NCI-H446 (cell line): ENCODE measurements at regions not wholly inside any gene's neighbourhood (a gene's known extent, or its start where the extent isn't known, plus 50 kb on each side); places are given as distances from the start of the nearest gene placed in this dataset.

Experiments used
- DNase-seq, 2 experiments: peaks; one replicate each; lab custom pipeline; 2025; lab: John Stamatoyannopoulos, UW

DNA sequence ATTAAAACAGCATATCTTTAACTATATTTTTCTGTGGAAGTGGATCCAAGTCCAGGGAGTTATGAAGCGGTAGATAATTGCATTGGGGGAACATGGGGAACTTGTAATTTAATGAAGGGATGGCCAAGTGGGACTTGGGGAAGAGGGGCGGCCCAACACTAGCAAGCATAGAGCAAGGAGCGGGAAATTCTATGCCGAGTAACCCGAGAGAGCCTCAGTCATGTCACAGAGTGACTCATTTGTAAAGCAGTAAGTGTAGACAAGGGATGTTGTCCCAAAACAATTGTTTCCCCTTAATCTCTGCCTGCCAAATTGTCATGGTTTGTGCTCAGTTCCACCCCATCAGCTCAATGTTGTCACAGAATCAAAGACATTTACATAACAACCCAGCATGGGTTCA lies 620.1 kb downstream of the AJAP1 start:
- no peak for DNase-seq

DNA sequence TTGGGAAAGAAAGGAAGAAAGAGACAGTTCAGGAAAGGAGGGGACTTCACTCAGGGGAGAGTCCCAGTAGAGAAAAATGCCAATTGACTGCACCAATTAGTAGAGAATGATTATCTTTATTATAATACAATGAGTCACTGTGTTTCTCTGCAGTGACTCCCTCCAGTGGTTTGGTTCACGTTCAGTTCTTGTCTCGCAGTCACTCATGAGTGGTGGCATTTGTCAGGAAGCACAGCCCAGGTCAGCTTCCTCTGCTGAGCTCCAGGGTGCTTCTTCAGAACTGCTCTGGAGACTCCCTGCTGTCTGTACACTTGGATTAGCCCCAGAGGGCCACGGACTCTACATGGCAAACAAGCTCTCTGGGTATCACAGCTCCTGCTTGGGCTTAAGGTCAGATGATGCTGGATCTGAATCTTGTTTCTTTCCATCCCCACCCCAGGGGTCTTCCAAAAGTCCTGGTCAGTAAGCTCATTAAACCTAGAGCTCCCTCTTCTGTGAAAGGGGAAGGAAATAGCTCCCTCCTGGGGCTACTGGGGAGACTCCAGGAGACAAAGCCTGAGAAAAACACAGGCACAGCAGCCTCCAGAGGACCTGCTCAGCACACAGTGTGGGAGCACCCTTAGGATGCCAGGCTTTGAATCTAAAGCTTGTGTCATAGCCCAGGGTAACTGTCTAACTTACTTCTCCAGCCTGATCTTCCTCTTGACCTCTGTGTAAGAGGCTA lies 619.0 kb downstream of the AJAP1 start:
- DNase-seq, result no peak

DNA sequence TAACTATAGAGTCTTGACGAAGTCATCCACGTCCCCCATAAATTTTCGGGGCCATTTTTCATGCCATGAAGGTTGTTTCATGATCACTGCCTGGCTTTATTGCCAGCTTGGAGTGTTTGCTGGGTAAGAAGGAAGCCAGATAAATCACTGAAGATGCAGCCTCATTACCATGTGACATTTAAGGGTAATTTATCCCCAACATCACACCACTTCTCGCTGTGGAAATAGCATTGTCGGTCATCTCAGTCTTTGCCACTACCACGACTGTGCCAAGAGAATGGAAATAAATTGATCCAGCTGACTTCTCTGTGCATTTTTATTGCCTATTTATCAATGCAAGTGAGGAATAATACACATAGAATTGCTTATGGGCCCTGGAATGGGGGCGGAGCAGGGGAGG lies 617.9 kb downstream of the AJAP1 start:
- no peak for DNase-seq

DNA sequence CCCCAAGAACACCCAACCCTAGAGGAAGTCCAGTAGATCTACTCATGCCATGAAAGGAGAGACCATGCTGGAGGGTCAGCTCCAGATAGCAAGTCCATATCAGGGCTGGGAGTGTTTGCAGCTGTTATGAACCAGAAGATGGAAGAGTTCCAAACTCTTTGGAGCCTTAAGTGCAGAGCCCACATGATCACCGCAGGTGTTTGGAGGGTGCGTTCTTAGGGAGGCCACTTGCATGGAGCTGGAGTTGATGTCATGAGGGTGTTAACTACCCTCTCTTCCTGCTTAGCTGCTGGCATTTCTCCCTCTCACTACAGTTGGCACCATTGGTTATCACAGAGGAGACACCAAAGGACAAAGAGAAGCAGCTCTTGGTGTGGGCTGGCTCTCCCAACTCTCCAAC lies 616.9 kb downstream of the AJAP1 start:
- DNase-seq, result no peak

DNA sequence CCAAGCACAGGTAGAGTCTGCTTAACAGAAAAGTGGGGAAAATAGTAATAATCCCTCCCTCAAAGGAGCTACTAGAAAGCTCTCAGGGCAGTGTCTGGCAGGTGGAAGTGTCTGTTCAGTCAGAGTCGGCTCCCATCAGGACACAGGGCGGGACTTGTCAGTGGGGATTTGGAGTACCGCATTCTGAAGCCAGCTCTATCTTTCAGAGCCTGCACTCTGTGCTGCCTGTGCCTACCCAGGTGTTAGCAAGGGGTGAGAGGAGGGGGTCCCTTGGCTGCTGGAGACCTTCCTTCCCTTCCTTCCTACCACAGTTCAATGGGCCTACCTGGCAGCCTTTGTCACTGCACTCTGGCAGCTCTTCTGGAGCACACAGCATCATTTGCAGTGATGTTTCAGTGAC lies 615.5 kb downstream of the AJAP1 start:
- DNase-seq, result no peak

DNA sequence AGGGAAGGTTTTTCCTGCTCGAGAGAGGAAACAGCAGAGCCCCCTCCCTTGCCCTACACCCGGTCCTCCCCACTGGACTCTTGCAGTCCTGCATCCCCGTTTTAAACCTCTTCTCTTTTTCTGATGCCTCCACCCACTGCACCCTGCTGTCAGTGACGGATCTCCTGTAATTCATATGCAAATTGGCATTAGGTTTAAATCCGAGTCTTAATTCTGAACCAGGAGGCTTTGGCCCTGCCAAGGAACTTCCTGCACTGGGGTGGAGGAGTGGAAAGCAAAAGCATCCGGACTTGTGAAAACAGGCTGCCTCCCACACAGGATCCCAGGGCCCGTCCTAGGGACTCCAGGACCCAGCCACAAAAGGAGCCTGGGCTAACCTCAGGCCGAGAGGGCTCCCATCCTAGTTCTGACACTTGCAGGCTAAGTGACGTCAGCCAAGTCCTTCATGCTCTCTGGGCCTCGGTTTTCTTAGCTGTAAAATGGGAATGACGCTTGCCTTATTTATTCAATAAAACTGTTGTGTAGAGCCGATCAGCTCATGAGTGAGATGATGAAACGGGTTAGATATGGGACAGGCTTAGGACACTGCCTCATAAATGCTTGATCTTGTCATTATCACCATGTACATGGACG lies 613.3 kb downstream of the AJAP1 start:
- no peak for DNase-seq

DNA sequence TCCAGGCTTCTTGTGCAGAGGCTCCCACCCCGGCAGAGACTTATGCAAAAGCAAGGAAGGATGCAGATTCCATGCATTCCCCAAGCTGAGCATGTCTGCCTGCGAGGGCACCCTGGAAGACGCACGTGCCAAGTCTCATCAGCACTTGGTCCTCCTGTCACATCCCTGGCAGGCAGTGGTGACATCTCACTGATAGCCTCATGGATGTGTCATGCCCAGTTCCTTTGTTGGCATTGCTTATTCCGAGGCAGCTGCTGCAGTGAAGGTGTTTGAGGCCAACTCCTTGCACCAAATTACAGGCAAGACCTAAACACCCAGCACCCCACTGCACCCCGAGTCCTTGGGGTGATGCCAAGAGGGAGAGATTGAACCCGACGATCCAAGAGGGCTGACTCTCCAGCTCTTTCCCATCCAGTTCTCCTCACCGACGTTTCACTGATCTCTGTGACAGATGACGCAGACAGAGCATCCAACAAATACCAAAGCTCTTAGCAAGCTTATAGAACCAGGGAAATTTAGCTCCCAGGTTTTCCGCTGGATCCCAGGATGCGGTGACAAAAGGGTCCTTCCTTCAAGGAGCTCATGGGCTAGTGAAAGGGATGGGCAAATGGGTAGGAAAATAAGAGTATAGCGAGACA lies 611.1 kb downstream of the AJAP1 start:
- DNase-seq, result no peak

DNA sequence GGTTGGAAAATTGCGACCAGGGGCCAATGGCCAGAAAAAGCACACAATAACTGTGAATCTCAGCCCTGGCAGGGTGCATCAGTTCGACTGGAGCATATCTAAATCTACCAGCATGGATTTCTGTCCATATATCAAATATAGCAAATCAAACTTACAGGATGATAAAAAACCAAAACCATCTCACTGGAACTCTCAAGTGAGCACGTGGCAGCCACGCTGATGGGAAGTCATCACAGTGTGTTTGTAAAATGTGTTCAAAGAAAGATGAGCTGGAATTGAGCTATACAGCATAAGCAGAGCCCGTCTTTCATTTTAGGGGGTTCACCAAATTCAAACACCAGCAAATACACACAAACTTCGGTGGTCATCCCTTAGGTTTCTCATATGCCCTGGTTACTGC lies 610.1 kb downstream of the AJAP1 start:
- DNase-seq, result no peak

DNA sequence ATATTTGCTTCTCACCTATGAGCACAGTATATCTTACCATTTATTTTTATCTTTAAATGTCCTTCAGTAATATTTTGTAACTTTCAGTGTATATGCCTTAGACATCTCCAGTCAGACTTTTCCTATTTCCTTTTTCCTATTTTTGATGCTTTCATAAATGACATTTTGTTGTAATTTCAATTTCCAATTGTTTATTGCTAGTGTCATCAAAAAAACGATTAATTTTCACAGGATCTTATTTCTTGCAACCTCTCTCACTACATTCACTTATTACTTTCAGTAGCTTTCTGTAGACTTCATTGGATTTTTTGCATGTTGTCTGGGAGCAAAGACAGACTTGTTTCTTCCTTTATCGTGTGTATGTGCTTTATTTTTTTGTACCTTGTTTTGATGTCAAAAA lies 602.4 kb downstream of the AJAP1 start:
- no peak for DNase-seq

DNA sequence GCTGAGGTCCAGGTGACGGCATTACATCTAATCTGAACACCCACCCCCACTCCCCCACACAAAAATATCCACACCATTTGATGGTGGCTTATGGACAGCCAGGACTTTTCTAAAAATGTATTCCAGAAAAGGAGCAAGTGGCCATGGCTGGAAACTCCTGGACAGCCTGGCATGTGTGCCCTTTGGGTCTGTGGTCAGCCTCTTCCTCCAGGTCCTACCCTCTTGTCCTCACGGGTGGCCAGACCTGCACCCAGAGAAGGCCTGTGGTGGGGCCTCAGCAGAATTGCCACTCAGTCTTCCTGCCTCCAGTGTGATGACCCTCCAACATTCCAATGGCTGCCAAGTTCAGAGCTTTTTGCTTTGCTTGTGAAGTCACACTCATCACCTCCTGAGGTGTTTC lies 600.6 kb downstream of the AJAP1 start:
- no peak for DNase-seq

DNA sequence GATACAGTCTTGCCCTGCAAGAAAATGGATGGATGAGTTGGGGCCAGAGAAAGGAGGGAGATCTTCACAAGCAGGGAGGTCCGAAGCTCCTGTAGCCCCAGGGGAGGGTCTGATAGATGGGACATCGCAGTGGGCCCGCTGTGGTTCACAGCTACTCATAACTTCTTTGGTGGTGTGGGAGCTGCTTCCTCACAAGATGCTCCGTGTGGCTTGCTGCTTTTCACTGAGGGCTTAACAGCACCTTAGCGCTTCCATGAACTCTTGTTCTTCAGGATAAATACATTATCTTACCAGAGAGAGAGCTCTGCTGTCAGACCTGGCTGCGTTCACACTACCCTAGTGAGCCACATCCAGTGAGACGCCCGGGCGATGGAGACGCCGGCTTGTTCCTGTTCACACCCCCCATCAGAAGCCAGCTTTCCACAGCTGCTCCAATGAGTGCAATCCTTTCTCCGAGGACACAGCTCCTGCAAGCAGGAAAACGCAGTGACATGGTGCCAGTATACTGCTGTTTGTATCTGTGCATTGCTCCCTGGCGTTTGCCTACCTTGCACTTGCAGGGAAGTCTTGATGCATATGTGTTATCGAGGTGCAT lies 599.8 kb downstream of the AJAP1 start:
- DNase-seq, result no peak

DNA sequence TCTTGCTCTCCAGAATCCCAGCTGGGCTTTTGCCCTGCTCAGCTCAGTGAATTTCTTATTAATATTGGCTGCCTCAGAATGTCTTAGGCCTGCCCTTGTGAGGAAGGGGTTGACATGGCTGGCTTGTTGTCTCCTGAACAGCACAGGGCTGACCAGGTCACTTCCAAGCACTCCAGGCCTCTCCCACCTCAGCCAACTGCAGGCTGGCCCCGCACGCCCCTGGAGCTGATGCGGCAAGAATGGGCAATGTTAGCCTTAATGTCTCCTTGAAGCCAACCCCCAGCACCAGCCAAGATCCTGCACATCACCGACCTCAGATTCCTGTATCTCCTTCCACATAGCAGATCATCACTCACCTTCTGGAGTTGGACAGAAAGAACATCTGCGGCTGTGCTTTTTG lies 598.6 kb downstream of the AJAP1 start:
- no peak for DNase-seq

DNA sequence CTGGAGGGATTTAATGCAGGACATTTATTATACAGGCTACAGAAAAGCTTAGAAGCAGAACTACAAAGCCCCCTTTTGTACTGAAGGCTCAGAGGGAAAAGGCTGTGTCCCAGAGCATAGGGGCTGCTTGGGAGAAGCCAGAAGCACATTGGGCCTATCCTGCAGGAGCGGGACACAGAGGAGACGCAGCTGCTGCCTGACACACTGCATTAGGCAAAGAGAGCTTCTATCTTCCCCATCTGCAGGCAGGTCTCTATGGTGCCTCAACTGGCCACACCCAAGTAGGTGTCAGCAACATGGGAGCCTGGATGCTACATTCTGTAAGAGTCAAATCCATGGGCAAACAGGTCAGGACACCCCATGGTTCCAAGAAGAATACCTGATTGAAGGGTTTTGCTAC lies 595.9 kb downstream of the AJAP1 start:
- no peak for DNase-seq

DNA sequence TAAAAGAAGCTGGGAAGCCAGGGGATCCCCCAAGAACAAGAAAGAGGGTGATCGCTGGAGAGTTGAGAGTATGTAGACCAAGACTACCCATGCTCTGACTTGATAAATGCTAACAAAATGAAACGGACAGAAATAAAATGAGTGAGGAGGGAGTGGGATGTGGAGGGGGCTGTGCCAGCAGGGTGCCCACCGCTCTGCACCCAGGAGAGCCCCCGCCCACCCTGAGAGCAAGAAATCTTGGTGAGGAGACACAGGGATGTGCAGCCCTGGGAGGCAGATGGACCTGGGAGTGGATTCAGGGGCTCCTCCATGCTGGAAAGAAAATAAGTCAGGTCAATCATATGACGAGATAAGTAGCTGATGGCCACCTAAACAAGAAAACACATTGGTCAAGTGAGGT lies 590.9 kb downstream of the AJAP1 start:
- no peak for DNase-seq

DNA sequence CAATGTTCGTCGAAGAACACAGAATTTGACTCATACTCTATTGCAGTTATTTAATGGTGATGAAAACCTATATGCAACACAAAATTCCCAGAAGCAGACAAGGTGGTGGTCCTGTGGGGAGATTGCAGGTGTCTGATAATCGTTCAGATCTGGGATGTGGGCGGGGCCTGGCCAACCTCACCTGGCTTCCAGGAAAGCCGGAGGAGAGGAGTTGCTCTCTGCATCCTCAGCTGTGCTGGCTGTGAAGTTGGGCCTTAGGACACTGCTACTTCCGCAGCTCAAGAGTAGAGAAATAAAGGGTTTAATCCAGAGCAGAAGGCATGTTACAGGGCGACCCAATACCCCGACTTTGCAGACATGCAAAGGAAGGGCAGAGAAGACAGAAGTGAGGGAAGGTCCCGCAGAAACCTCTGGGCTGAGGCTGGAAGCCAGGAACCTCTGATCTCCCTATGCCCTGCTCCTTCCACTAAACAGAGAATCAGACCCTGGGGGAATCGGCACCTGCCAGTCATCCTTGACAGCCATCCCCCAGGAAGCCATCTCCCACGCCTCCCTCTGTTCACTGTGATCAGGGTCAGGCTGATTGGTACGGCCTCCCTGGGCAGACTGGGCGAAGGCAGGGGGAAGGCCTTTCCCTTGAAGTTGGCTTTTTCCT lies 590.3 kb downstream of the AJAP1 start:
- no peak for DNase-seq

DNA sequence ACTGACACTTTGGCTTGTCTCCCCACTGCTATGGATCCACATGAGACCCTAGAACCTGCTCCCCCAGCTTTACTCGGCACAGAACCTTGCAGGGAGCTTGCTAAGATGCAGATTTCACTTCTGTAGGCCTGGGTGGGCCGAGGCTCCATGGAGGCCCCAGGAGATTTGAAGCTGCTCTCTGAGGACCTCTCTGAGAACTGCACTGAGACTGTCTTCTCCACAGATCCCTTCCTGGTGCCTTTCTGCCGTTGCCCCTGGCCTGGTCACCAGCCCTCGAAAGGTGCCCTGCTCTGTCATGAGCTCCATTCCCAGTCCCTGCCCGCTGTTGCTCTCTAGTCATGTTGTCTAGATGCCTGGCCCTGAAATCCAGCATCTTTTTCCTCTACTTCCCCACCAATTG lies 588.4 kb downstream of the AJAP1 start:
- no peak for DNase-seq

DNA sequence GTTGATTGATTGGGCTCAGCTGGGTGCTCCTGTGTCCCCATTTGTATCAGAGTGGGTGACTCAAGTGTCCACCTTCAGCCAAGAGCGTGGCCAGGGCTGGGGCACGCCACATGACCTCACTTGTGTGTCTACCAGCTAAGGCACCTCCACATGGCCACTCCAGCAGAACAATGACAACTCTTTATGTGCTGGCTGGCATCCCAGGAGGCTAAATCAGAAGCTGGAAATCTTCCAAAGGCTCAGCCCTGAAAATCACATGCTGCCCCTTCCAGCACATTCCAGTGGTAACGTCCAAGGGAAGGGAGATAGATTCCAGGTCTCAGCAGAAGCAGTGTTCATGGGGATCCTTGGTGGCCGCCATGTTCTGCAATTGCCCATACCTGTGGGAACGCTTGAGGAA lies 585.5 kb downstream of the AJAP1 start:
- DNase-seq, result no peak

DNA sequence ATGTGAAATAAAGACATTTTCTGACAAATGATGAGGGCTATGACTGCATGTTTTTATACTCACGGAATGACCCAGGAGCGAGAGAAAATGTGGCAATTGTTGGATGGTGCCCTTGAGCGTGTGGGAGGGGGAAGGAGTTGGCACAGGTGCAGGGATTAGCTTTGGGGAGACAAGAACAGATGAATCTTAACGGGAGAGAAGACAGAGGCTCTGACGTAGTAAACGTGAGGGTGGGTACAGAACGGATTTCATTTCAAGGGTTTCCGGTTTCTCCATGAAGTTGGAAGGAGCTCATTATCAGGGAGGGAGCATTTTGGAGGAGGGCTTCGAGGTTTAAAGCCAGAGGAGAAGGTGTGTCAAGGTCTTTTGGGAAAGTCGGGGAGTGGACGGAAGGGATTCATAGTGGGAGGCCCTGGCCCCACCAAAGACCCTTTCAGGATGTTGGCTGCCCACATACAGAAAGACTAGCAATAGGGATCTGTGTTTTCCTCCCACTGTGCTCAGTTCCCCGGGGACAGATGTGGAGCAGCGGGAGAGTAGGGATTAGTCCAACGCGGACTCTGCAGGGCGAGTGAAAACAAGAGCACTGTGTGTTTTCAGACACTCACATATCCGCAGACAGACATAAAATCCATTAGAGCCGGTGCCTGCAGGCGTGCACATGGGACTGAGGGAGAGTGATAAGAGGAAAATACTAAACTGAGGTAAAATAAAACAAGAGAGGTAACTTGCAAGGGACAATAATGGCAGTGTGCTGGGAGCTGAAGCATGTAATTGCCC lies 584.1 kb downstream of the AJAP1 start:
- DNase-seq, result no peak

DNA sequence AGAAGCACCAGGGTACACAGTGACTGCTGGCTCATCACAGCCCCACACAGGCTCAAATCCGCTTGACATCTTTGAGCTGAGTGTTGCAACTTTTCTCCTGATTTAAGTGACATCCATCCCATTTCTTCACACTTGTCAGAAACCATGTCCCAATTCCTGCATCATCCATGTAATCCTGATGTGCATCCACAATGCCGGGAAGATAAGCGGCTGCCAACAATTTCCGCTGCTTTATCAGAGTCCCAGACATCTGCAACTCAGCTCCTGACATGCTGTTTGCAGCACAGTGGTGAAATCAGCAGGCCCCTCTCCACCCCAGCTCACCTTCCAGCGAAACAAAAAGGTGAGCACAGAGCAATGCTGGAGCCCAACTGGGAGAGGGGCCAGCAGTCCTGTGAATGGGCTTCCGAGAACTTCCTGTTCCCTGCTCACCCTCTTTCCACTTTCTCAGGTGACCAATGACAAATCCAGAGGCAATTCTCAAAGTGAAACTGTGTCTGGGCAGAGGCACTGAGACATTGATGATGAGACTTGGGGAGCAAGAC lies 581.0 kb downstream of the AJAP1 start:
- no peak for DNase-seq

DNA sequence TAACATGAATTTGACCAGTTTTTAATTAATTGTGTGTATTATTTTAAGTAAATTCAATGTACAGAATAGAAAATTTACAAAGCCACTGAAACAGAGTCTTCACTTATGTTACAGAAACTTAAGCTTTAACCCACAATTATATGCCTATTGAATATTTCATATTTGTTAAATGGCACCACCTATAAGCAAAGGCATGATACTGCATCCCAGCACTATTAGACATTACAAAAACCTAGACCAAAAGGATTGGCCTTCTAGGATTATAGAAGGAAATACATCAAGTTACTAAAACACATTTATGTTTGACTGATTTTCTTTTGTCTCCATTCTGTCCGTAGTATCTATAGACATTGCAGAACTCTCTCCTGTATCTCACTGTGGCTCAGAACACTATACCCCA lies 578.1 kb downstream of the AJAP1 start:
- DNase-seq, result no peak

DNA sequence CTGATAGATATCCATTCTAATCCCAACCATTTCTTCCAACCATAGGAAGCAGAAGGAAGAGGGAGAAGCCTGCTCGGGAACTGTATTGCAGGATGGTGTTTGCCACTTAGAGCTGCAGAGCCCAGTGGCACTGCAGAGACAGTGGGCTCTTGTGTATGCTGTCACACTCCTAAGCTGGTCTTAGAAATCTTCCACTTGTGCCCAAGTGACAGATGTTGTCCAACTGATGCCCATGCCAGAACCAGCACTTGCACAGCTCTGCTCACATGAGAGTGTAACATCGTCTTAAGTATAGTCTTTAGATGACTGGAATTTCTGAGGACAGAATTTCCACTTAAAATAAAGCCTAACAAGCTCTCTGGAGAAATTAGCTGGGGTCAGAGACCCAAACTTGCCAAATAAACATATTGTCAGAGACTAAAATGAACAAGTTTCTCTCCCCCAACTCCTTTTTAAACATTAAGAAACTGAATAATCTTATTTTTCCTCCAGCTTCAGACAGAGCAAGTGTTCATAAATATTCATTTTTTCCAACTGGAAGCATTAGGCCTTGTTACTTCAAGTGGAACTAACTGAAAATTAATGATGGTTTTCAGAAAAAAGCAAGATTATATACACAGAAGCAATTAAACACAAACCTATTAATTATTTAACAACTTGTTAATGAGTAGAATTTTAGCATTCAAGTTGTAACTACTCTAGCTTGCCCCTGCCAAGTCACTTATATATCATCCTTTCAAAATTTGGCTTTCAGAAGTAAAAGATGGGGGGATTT lies 577.3 kb downstream of the AJAP1 start:
- DNase-seq, result no peak
